K562 (cell line): ENCODE measurements at regions not wholly inside any gene's neighbourhood (a gene's known extent, or its start where the extent isn't known, plus 50 kb on each side); places are given as distances from the start of the nearest gene placed in this dataset.
"Not testable (repeated sequence)": the region's sequence is repeated elsewhere in the genome, so short reads cannot be mapped to it uniquely, and the experiment has no call there.

Source experiments
- JUND ChIP-seq, 2 experiments: IDR thresholded peaks; 2 replicates in 1 of 2; 3 replicates in 1 of 2; pipeline ENCODE4 v1.6.1; 2011; ENCODE audit warnings: borderline replicate concordance in 2 of 2, low read depth in 2 of 2, low read length in 2 of 2, improper control_type of control experiment in 1 of 2, missing biosample characterization in 1 of 2, missing genetic modification characterization in 1 of 2, missing genetic modification reagents in 1 of 2
- L3MBTL2 ChIP-seq: fragments of 450-650 bp; IDR thresholded peaks from 2 replicates; pipeline ENCODE4 v1.6.1; 2016; ENCODE audit warnings: mild to moderate bottlenecking, moderate library complexity
- TF ChIP-seq, protein P1 (sequence below): fragments of 450-650 bp; IDR thresholded peaks from 2 replicates; pipeline ENCODE4 v1.6.1; 2016; ENCODE audit warnings: mild to moderate bottlenecking, moderate library complexity
- TF ChIP-seq, protein P2 (sequence below), 2 experiments: fragments of 450-650 bp; conservative IDR thresholded peaks; 2 replicates each; pipeline ENCODE4 v1.6.1; 2017; ENCODE audit warnings: mild to moderate bottlenecking in 2 of 2, moderate library complexity in 2 of 2

DNA sequence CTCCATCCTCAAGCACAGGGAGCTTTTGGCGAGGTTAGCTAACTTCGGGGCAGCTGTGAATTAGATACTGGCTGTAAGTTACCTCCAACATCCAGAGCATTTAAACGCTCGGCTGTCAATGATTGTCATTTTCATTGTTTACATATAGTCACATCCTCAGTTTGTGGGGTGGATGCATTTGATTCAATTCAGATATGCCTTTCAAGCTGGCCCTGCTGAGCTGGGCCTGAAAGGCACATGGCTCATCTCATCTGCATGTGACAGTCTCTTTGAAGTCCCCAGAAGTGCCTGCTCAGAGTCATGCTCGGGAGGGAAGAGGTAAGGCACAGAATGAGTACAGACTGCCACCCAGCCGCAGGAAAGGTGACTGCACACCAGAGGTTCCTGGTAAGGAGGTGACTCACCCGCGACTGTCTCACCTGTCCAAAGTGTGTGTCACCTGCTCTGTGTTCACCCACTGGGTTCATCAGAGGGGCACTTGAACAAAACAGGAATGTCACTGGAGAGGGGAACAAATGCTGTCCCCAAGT is 281.2 kb upstream of the PLGLB2 start (continued):
- TF ChIP-seq, protein P1, sequence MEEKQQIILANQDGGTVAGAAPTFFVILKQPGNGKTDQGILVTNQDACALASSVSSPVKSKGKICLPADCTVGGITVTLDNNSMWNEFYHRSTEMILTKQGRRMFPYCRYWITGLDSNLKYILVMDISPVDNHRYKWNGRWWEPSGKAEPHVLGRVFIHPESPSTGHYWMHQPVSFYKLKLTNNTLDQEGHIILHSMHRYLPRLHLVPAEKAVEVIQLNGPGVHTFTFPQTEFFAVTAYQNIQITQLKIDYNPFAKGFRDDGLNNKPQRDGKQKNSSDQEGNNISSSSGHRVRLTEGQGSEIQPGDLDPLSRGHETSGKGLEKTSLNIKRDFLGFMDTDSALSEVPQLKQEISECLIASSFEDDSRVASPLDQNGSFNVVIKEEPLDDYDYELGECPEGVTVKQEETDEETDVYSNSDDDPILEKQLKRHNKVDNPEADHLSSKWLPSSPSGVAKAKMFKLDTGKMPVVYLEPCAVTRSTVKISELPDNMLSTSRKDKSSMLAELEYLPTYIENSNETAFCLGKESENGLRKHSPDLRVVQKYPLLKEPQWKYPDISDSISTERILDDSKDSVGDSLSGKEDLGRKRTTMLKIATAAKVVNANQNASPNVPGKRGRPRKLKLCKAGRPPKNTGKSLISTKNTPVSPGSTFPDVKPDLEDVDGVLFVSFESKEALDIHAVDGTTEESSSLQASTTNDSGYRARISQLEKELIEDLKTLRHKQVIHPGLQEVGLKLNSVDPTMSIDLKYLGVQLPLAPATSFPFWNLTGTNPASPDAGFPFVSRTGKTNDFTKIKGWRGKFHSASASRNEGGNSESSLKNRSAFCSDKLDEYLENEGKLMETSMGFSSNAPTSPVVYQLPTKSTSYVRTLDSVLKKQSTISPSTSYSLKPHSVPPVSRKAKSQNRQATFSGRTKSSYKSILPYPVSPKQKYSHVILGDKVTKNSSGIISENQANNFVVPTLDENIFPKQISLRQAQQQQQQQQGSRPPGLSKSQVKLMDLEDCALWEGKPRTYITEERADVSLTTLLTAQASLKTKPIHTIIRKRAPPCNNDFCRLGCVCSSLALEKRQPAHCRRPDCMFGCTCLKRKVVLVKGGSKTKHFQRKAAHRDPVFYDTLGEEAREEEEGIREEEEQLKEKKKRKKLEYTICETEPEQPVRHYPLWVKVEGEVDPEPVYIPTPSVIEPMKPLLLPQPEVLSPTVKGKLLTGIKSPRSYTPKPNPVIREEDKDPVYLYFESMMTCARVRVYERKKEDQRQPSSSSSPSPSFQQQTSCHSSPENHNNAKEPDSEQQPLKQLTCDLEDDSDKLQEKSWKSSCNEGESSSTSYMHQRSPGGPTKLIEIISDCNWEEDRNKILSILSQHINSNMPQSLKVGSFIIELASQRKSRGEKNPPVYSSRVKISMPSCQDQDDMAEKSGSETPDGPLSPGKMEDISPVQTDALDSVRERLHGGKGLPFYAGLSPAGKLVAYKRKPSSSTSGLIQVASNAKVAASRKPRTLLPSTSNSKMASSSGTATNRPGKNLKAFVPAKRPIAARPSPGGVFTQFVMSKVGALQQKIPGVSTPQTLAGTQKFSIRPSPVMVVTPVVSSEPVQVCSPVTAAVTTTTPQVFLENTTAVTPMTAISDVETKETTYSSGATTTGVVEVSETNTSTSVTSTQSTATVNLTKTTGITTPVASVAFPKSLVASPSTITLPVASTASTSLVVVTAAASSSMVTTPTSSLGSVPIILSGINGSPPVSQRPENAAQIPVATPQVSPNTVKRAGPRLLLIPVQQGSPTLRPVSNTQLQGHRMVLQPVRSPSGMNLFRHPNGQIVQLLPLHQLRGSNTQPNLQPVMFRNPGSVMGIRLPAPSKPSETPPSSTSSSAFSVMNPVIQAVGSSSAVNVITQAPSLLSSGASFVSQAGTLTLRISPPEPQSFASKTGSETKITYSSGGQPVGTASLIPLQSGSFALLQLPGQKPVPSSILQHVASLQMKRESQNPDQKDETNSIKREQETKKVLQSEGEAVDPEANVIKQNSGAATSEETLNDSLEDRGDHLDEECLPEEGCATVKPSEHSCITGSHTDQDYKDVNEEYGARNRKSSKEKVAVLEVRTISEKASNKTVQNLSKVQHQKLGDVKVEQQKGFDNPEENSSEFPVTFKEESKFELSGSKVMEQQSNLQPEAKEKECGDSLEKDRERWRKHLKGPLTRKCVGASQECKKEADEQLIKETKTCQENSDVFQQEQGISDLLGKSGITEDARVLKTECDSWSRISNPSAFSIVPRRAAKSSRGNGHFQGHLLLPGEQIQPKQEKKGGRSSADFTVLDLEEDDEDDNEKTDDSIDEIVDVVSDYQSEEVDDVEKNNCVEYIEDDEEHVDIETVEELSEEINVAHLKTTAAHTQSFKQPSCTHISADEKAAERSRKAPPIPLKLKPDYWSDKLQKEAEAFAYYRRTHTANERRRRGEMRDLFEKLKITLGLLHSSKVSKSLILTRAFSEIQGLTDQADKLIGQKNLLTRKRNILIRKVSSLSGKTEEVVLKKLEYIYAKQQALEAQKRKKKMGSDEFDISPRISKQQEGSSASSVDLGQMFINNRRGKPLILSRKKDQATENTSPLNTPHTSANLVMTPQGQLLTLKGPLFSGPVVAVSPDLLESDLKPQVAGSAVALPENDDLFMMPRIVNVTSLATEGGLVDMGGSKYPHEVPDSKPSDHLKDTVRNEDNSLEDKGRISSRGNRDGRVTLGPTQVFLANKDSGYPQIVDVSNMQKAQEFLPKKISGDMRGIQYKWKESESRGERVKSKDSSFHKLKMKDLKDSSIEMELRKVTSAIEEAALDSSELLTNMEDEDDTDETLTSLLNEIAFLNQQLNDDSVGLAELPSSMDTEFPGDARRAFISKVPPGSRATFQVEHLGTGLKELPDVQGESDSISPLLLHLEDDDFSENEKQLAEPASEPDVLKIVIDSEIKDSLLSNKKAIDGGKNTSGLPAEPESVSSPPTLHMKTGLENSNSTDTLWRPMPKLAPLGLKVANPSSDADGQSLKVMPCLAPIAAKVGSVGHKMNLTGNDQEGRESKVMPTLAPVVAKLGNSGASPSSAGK, result peak; percentile 39; the same call in 1 of the 2 replicates
- TF ChIP-seq JUND (IDR thresholded peaks at IDR 0.05; ENCODE audit: borderline replicate concordance, low read depth, low read length), result peak; percentile 22; the same call in 1 of the 2 replicates
- TF ChIP-seq JUND (tag; IDR thresholded peaks at IDR 0.05; ENCODE audit: borderline replicate concordance, low read depth, low read length), result not testable (repeated sequence)
- TF ChIP-seq, protein P2, sequence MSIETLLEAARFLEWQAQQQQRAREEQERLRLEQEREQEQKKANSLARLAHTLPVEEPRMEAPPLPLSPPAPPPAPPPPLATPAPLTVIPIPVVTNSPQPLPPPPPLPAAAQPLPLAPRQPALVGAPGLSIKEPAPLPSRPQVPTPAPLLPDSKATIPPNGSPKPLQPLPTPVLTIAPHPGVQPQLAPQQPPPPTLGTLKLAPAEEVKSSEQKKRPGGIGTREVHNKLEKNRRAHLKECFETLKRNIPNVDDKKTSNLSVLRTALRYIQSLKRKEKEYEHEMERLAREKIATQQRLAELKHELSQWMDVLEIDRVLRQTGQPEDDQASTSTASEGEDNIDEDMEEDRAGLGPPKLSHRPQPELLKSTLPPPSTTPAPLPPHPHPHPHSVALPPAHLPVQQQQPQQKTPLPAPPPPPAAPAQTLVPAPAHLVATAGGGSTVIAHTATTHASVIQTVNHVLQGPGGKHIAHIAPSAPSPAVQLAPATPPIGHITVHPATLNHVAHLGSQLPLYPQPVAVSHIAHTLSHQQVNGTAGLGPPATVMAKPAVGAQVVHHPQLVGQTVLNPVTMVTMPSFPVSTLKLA (conservative IDR thresholded peaks at IDR 0.05), result 0 out of 4 replicates have a peak, but pooled peaks of 1 of the 2 experiments have one; percentile 32
- peak; percentile 46; the same call in 1 of the 2 replicates for TF ChIP-seq L3MBTL2
